Forelimb muscle (tissue), 1 donor: ENCODE measurements at regions not wholly inside any gene's neighbourhood (a gene's known extent, or its start where the extent isn't known, plus 50 kb on each side); places are given as distances from the start of the nearest gene placed in this dataset.
A peak's percentile ranks its signal among the peaks of the same experiment; 100 is the strongest.

Experiments used
- DNase-seq: peaks from one replicate; pipeline ENCODE4 v3.0.0-alpha.2; 2013; ENCODE audit warnings: low read depth

DNA sequence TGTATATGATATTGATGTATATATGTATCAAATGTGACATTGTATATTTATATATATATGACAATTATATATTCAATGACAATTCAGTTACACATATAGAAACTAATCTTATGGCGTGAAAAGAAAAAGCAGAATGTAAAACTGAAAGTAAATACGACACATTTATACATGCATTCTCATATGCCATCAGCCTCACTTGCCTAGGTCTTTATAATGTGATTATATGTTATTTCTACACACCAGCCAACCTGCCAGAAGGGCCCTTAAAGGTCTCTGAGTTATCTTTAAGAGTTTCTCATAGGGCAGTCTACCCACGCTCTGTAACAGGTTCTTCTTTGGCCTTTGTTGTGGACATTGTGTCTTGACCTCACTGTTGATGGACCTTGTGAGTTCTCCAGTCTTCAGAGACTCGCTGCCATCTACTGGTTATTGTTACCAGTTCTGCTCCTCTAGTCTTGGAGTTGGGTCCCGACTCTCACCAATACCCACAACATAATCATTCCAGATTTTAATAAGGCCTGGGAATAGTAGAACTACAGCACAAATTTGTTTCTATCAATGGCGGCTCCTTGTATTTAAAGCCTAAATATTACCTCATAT, 371.5 kb upstream of the GOLIM4 start:
- DNase-seq, result peak; percentile 19

DNA sequence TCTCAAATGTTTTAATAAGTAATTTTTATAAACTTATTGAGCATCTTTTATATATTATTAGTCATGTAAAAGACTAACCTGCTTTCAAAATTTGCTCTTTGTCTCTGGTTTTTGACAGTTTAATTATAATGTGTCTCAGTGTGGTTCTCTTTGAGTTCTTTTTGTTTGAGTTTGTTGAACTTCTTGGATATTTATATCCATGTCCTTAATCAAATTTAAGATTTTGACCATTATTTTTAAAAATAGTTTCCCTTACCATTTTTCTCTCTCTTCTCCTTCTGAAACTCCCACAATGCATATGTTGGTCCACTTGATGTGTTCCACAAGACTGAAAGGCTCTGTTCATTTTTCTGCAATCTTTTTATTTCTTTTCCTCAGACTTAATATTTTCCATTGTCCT, 366.1 kb upstream of the GOLIM4 start:
- DNase-seq, result no peak

- DNase-seq, result peak; percentile 34
Measured at GRCh38 chr3:168459226-168459784, 363.6 kb upstream of the GOLIM4 start.

DNA sequence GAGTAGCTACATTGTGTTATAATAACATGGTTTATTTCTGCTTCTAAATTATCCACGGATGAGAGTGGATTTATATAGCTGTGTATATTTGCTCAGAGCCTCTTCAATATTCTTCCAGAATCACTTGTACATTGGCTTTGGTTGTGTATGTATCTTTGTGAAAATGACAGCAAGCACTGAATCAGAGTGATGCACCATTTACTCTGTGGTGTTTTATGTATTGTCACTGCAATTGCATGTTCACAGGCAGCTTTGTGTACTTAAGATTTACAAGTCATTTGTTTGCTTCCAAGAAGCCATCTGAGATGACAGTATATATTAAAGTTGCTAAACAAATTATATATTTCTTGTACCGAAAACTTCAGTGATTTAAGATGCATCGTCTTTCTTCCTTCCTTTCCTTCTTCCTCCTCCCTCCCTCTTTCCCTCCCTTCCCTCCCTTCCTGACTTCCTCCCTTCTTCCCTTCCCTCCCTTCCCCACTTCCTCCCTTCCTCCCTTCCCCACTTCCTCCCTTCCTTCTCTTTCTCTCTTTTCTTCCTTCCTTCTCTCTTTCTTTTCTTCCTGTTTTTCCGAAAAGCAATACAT, 362.3 kb upstream of the GOLIM4 start:
- DNase-seq, result no peak

DNA sequence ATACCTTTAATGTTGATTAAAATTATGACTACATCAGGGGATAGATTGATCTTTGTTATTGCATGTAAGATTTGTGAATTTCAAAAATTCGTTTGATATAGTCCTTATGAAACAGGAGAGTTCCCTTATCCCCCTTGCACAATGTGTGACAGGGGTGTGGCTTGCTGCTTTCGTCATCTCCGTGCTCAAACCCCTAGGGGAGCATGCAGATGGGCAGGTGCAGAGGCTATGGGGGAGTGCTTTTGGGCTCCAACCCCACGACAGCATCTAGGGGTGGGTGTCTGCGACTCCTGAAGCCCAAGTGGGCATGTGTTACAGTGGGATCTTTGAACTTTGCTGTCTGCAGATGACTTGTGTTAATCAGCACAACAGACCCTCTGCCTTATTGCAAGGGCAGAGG, 360.1 kb upstream of the GOLIM4 start:
- no peak for DNase-seq

GRCh38 chr3:168453623-168454022, 357.9 kb upstream of the GOLIM4 start:
- DNase-seq, result no peak

- DNase-seq, result no peak
Measured at GRCh38 chr3:168443965-168444364, 348.2 kb upstream of the GOLIM4 start.

- DNase-seq, result no peak
Measured at GRCh38 chr3:168442502-168442901, 346.8 kb upstream of the GOLIM4 start.

DNA sequence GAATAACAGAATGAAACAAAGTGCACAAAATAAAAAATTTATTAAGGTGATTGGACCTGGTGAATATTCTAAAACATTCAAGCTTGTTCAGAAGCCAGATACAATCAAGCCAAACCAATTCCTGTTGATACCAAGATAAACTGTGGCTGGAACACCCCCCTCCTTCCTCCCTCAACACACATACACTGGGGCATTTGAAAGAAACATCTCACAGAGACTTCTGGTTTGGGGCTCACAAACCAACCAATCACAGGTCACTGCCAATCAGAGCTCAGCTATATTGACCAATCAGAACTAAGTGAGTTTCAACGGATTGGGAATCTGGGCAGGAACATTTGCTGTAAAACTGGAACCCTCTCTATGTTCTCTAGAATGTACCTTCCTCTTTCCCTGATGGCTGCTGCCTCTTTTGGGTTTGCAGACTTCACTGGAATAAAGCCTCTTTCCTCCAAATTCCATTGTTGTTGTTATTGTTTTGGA, 340.6 kb upstream of the GOLIM4 start:
- no peak for DNase-seq

GRCh38 chr3:168431491-168431890, 335.8 kb upstream of the GOLIM4 start:
- no peak for DNase-seq

DNA sequence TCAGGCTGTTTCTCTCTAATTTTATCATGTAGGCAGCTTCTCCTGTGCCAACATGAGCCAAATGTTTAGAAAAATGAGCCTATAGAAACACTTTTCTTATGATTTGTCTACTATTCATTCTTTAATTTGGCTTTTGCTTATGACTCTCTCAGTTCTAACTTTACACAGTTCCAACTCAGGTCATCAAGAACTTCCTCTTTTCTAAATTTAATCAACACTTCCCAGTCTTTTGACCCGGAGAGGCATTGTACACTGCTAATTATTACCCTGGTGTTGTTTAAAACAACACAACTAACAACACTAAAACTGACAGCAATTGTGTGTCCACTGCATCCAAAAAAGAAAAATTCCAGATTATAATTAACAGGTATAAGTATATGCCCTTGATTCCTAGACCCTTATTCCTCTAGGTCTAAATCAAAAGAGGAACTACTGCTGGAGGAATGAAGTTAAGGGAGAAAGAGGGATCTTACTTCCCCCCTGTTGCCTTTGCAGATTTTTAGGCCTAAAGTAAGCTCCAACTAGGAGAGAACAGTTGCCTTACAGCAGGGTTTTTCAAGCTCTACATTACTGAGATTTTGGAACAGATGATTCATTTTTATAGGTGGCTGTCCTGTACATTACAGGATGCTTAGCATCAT, 332.2 kb upstream of the GOLIM4 start:
- no peak for DNase-seq

GRCh38 chr3:168427156-168427555, 331.4 kb upstream of the GOLIM4 start:
- DNase-seq, result no peak

- DNase-seq, result no peak
Measured at GRCh38 chr3:168425936-168426595, 330.3 kb upstream of the GOLIM4 start.

DNA sequence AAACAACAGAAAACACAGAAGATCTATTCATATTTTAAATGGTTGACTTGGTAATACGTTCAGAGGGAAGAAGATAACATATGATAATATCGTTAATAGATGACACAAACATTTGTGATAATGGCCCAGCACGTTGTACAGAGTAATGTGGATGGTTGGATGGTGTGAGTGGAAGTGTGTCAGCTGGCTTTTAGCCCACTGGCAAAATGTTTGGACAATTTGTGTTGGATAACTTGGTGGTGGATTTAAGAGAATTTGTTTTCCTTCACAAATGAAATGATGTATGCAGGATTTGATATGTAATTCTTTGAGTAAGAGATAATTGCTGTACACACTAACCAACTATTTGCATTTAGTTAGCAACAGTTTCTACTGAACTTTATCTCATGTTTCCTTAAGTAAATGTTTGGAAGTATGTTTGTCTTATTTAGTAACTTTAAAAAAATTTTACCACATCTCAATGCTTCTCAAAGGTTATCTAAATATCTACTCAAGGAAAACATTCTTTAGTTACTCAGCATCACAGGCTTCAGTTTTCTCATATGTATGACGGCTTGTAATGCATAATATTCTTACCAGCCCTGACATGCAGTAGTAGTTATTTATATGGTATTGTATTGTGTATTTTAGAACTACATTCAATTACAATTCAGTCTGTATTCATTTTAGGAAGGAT, 328.5 kb upstream of the GOLIM4 start:
- DNase-seq, result no peak

- DNase-seq, result no peak
Measured at GRCh38 chr3:168422843-168423242, 327.1 kb upstream of the GOLIM4 start.

- no peak for DNase-seq
Measured at GRCh38 chr3:168419091-168419490, 323.4 kb upstream of the GOLIM4 start.

GRCh38 chr3:168417016-168417415, 321.3 kb upstream of the GOLIM4 start:
- DNase-seq, result no peak

- DNase-seq, result no peak
Measured at GRCh38 chr3:168416446-168416845, 320.7 kb upstream of the GOLIM4 start.

DNA sequence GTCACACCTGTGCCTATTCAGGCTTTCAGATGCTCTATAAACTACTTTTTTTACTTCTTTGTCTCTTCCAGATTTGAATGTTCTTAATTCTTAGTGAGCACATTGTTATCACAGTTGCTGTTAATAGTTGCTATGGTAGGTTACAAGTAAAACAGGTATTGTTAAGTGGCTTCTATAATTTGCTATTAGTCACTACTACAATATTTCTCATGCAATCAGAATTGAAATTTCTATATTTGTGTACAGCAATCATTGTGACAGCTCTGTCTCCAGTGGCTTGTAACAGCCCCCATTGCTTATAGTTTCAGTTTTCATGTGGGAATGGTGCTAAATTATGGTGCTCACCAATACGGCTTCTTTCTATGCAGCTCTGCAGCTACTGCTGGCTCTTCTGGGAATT, 318.4 kb upstream of the GOLIM4 start:
- no peak for DNase-seq

DNA sequence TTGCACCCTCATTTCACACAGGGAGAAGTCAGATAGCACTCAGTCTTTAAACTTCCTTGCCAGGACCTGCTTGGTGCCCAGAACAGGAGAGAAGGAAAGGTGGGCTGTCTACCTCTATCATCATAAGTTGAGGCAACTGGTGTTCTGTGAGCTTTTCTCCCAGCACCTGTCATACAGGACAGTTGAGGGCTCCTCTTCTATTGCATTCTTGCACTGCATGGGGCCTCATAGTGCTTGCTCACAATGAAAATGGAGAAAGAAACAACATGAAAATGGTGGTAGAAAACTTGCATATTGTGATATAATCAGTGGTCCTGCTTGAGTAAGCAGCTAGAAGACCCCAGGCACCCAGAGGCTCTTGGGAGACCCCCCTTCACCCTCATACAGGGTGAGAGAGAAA, 311.7 kb upstream of the GOLIM4 start:
- no peak for DNase-seq

DNA sequence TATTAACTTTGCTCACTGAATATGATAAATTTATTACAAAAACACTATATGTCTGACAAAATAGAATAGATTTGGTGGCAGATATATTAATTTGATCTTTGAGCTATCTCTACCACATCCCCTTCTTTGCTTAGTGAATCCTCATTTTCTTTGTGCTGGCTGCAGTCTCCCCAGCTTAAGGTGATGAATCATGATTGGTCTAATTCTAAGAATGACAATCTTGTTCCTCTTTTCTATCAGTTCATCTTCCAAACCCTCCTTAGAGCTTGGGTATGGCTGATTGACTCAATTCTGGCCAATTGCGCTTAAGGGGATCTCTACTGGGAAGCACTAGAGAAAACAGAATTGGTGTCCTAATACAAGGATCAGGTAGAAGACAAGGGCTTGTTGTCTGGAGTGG, 309.6 kb upstream of the GOLIM4 start:
- DNase-seq, result no peak
